Mesodermal cell (in vitro differentiated cells): ENCODE measurements at regions not wholly inside any gene's neighbourhood (a gene's known extent, or its start where the extent isn't known, plus 50 kb on each side); places are given as distances from the start of the nearest gene placed in this dataset.

Experiments
- H3K27ac ChIP-seq: 2 replicates; pipeline ENCODE4 v1.7.0; 2013; ENCODE audit warnings: mild to moderate bottlenecking, low read depth, low read length, moderate library complexity; ENCODE audit not compliant: severe bottlenecking
- H3K36me3 ChIP-seq: 2 replicates; pipeline ENCODE4 v1.7.1; 2013; ENCODE audit warnings: mild to moderate bottlenecking, low read length, moderate library complexity; ENCODE audit not compliant: control insufficient read depth, insufficient read depth
- H3K4me1 ChIP-seq: one replicate; pipeline ENCODE4 v1.7.1; 2013; ENCODE audit warnings: mild to moderate bottlenecking, low read length; ENCODE audit not compliant: insufficient read depth, control insufficient read depth, poor library complexity, severe bottlenecking
- H3K4me3 ChIP-seq: 2 replicates; pipeline ENCODE4 v1.7.0; 2013; ENCODE audit warnings: low read length, control low read depth, mild to moderate bottlenecking; ENCODE audit not compliant: insufficient read depth, poor library complexity, severe bottlenecking; ENCODE audit errors: extremely low read depth
- H3K9me3 ChIP-seq: 2 replicates; pipeline ENCODE4 v1.7.1; 2013; ENCODE audit warnings: mild to moderate bottlenecking, low read length, moderate library complexity; ENCODE audit not compliant: control insufficient read depth
- WGBS, 2 experiments: methylation state at CpG; one replicate each; pipeline ENCODE4 v1.1.5; 2013; ENCODE audit warnings: missing lambda C conversion rate in 2 of 2; ENCODE audit not compliant: insufficient coverage in 2 of 2; 5-methylcytosine and 5-hydroxymethylcytosine counted together

DNA sequence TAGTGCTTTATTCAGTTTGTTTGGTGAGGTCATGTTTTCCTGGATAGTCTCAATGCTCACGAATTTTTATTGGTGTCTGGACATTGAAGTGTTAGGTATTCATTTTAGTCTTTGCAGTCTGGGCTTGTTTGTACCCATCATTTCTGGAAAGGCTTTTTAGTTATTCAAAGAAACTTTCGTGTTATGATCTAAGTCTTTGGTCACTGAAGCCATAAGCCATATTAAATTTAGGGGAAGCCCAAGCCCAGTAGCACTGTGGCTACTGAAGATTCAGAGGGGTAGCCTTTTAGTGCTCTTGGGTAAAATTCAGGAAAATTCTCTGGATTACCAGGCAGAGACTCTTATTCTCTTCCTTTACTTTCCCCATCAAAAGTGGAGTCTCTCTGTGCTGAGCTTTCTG is 56.2 kb upstream of the PEX5L start:
- WGBS, 2 experiments, result 94 to 95% methylated on average over 2 of the region's 2 CpGs
- H3K9me3 ChIP-seq, result no peaks in the 10 kb centered on the region
- no peaks in the 10 kb centered on the region for H3K4me1 ChIP-seq
- H3K27ac ChIP-seq, result no peak overlapping the region
- H3K4me3 ChIP-seq, result no peak overlapping the region
- no peaks in the 10 kb centered on the region for H3K36me3 ChIP-seq

DNA sequence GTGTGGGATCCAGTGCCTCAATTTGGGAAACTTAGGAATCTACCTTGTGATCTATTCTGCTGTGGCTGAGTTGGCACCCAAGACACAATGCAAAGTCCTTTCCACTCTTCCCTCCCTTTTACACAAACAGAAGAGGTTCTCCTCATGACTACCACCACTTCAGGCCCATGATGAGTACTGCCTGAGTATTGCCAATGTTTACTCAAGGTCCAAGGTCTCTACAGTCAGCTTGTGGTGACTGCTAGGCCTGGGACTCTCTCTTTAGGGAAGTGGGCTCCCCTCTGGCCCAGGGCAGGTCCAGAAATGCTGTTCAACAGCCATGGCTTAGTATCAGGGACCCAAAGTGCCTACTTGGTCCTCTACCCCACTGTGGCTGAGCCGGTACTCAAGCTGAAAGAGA is 56.8 kb upstream of the PEX5L start:
- WGBS, 2 experiments, result 83 to 100% methylated on average over 1 of the region's 1 CpG
- no peaks in the 10 kb centered on the region for H3K4me1 ChIP-seq
- H3K27ac ChIP-seq, result no peak overlapping the region
- H3K36me3 ChIP-seq, result no peaks in the 10 kb centered on the region
- no peaks in the 10 kb centered on the region for H3K9me3 ChIP-seq
- no peak overlapping the region for H3K4me3 ChIP-seq

DNA sequence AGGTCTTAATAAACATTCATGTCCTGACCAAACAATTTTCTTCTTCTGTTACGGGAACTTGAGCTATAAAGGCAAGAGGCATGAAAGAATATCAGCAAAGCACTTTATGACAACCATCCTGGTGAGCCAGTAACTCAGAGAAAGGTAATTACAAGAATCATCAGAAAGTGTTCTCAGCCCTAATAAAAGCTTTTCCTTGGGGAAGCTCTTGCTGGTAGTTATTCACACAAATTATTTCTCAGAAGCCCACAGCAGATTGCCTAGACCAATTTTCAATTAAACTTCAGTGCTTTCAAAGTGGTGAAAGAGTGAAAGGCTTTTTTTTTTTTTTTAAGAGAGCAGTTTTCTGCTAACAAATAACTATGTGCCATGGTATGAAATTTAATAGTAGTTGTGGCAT is 60.9 kb upstream of the PEX5L start:
- WGBS, 2 experiments, result 100% methylated on average over 1 of the region's 1 CpG

DNA sequence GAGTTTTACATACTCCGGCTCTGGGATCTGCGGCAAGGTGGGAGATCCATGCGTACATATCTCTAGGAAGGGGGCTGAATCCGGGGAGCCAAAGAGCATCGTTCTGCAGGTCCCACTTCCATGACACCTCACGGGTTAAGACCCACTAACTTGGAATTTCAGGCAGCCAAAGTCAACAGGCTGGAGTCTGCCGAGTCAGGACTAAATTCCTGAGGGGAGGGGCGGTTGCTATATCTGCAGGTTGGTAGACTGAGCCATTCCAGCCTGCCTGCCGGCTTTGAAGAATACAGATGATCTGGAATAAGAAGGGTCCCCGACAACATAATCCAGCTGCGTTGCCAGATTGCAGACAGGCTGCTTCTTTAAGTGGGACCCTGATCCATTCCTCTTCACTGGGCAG is 65.4 kb upstream of the PEX5L start:
- WGBS, 2 experiments, result 64 to 65% methylated on average over 8 to 10 of the region's 11 CpGs
- H3K4me3 ChIP-seq, result no peak overlapping the region
- peaks cover 2% of the 10 kb centered on the region for H3K4me1 ChIP-seq

More for the DNA sequence above, 60.9 kb upstream of the PEX5L start:
- H3K36me3 ChIP-seq, result no peaks in the 10 kb centered on the region
- peaks cover 2% of the 10 kb centered on the region for H3K4me1 ChIP-seq
- no peak overlapping the region for H3K27ac ChIP-seq
- H3K9me3 ChIP-seq, result no peaks in the 10 kb centered on the region
- no peak overlapping the region for H3K4me3 ChIP-seq

DNA sequence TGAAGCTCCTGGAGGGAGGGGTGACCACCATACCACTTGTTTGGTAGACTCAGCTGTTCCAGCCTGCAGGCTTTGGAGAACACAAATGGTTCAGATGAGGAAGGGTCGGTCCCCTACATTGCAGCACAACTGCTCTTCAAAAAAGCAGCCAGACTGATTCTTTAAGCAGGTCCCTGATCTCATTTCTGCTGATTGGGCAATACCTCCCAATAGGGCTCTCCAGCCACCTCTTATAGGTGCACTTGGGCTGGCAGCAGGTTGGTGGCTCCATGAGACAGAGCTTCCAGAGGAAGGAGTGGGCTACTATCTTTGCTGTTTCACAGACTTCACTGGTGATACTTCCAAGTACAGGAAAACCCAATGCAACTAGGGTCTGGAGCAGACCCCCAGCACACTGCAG is 65.9 kb upstream of the PEX5L start:
- 100% methylated on average over 1 of the region's 1 CpG for WGBS, 2 experiments
- Histone ChIP-seq H3K36me3 (no peaks in the 10 kb centered on the region), H3K27ac (no peak overlapping the region), H3K9me3 (no peaks in the 10 kb centered on the region), H3K4me3 (no peak overlapping the region), H3K4me1 (peaks cover 2% of the 10 kb centered on the region)

More for the DNA sequence above, 65.4 kb upstream of the PEX5L start:
- Histone ChIP-seq H3K36me3 (no peaks in the 10 kb centered on the region), H3K9me3 (no peaks in the 10 kb centered on the region), H3K27ac (no peak overlapping the region)

DNA sequence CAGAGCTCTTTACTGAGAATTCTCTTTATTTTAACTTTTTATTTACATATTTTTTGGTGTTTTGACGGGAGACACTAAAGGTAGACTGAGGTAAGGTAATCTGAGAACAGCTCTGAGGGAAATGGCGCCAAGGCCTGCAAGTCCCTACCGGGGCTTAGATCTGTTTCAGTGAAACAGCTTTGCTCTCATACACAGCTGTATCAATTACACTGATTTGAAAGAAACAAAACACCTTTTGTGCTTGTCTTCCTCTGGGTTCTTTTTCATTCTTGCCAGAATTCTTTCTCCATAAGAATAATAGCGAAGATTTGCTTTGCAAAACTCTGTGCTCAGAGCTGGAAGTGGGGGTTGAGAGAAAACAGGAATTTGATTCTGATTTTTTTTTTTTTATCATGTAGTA is 79.5 kb upstream of the PEX5L start:
- WGBS, 2 experiments, result 52 to 63% methylated on average over 2 of the region's 4 CpGs
- Histone ChIP-seq H3K4me3 (no peak overlapping the region), H3K4me1 (no peaks in the 10 kb centered on the region), H3K9me3 (no peaks in the 10 kb centered on the region), H3K36me3 (no peaks in the 10 kb centered on the region), H3K27ac (no peak overlapping the region)

DNA sequence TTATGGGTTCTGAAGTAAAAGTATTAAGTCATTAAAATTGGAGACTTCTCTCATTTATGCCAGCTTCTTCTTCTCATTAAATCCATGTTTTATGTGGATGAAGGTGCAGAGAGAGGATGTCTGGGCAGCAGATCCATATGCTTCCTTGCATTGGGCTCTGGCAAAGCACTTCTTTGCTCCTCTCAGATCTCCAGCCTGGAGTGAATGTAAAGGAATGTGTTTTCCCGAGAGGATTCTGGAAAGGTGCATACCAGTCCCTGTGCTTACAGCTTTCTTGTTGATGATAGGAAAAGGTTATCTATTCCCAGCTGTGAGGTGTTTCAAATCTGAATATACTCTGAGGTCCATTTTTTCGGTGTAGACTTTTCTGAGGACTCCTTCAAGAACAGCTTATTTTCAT is 79.9 kb upstream of the PEX5L start:
- H3K9me3 ChIP-seq, result no peaks in the 10 kb centered on the region
- no peak overlapping the region for H3K27ac ChIP-seq
- H3K36me3 ChIP-seq, result no peaks in the 10 kb centered on the region
- no peaks in the 10 kb centered on the region for H3K4me1 ChIP-seq
- 75 to 80% methylated on average over 1 to 2 of the region's 2 CpGs for WGBS, 2 experiments
- H3K4me3 ChIP-seq, result no peak overlapping the region

DNA sequence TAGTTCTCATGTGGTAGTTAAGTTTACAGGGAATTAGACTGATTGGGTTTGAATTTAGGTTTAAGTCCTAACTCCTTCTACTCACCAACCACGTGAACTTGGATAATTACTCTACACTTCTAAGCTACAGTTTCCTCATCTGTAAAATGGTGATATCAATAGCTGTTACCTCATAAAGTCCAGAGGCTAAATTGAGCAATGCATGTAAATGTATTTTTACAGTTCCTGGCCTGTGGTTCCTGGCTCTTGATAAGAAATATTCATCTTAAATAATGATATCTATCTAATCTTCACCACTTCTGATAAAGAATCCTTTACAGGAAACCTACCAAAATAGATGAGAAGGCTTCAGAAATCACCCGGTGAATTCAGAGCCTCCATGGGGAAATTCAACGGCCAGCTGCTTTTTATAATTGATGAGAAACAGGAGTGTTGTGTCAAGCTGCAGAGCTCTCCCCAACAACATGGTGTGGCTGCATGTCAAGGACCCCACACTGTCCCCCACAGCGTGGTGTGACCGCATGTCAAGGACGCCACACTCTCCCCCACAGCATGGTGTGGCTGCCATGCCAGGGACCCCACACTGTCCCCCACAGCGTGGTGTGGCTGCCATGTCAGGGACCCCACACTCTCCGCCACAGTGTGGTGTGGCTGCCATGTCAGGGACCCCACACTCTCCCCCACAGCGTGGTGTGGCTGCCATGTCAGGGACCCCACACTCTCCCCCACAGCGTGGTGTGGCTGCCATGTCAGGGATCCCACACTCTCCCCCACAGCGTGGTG is 80.8 kb upstream of the PEX5L start:
- no peak overlapping the region for H3K4me3 ChIP-seq
- no peak overlapping the region for H3K27ac ChIP-seq
- H3K36me3 ChIP-seq, result no peaks in the 10 kb centered on the region
- WGBS, 2 experiments, result 89 to 94% methylated on average over 2 to 5 of the region's 11 CpGs
- no peaks in the 10 kb centered on the region for H3K9me3 ChIP-seq
- no peaks in the 10 kb centered on the region for H3K4me1 ChIP-seq

DNA sequence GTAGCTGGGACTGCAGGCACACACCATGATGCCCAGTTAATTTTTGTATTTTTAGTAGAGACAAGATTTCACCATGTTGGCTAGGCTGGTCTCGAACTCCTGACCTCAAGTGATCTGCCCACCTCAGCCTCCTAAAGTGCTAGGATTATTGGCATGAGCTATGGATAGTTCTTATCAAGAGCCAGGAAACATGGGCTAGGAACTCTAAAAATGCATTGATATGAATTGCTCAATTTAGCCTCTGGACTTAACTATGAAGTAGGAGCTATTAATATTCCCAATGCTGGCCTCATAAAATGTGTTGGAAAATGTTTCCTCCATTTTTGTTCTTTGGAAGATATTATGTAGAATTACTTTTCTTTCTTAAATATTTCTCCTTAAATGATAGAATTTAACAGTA is 82.8 kb upstream of the PEX5L start:
- 75 to 100% methylated on average over 1 of the region's 1 CpG for WGBS, 2 experiments
- no peaks in the 10 kb centered on the region for H3K4me1 ChIP-seq
- no peak overlapping the region for H3K27ac ChIP-seq
- no peaks in the 10 kb centered on the region for H3K36me3 ChIP-seq
- H3K9me3 ChIP-seq, result no peaks in the 10 kb centered on the region
- no peak overlapping the region for H3K4me3 ChIP-seq

DNA sequence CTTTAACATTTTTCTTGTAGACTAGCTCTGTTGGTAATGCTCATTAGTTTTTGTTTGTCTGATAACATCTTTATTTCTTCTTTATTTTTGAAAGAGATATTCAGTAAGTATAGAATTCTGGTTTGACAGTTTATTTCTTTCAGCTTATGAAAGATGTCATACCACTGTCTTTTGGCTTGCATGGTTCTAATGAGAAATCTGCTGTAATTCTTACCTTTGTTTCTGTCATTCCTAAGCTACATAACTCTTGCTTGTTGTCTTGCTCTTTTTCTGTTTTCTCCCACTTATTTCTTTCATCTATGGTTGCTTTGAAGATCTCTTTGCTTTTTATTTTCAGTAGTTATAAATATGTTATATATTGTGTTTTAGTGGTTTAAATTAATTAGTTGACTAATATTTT is 87.2 kb upstream of the PEX5L start:
- H3K9me3 ChIP-seq, result peaks cover 5% of the 10 kb centered on the region
- H3K36me3 ChIP-seq, result no peaks in the 10 kb centered on the region
- no peak overlapping the region for H3K27ac ChIP-seq
- no peak overlapping the region for H3K4me3 ChIP-seq
- no peaks in the 10 kb centered on the region for H3K4me1 ChIP-seq

DNA sequence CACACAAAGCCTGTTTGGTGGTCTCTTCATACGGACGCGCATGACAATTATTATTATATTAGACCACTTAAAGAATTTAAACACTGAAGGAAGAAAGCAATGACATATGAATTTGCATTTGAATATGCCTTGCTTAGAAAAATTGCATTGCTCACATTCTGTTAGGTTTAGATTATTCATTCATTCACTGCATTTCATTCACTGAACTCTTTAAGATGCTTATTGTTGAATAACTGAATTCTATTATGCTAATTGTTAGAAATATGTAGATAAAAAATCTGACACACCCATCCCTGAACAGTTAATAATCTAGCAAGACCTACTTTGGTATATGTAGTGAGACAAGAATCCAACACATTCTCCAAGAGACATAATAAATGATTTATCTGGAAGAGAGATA is 94.4 kb upstream of the PEX5L start:
- Histone ChIP-seq H3K4me1 (no peaks in the 10 kb centered on the region), H3K4me3 (no peak overlapping the region), H3K9me3 (no peaks in the 10 kb centered on the region), H3K36me3 (no peaks in the 10 kb centered on the region), H3K27ac (no peak overlapping the region)
- WGBS, 2 experiments, result no CpG with 5 or more reads among the region's 3 CpGs
